ENCODE measurements at regions not wholly inside any gene's neighbourhood (a gene's known extent, or its start where the extent isn't known, plus 50 kb on each side); places are given as distances from the start of the nearest gene placed in this dataset.
A peak's percentile ranks its signal among the peaks of the same experiment; 100 is the strongest.

- Histone ChIP-seq H3K4me3 (ENCODE audit: low read depth in 1 of 2, low read length in 2 of 2) (no peak overlapping the region), H3K9ac (ENCODE audit: low read depth, low read length) (peak overlapping the region; percentile 44), H4K20me1 (ENCODE audit: insufficient read depth, low read length) (no peaks in the 10 kb centered on the region), H3K4me2 (ENCODE audit: insufficient read depth, low read length) (peak overlapping the region; percentile 39), H3K27me3 (ENCODE audit: insufficient read depth, low read length, poor library complexity) (no peaks in the 10 kb centered on the region), H3K9me3 (ENCODE audit: insufficient read depth, low read length, severe bottlenecking) (peaks cover 6% of the 10 kb centered on the region), H3K4me1 (ENCODE audit: insufficient read depth, low read length) (peaks cover 90% of the 10 kb centered on the region), H3K36me3 (ENCODE audit: insufficient read depth, low read length) (0 out of 2 replicates have a peak, but pooled peaks cover 2% of the 10 kb centered on the region), H3K27ac (ENCODE audit: low read length) (peak overlapping the region; percentile 90), H3K79me2 (ENCODE audit: insufficient read depth, low read length) (no peaks in the 10 kb centered on the region), H2AFZ (ENCODE audit: low read depth, low read length) (peak overlapping the region; percentile 35)
- DNase-seq (peak; percentile 57), ATAC-seq (ENCODE audit: insufficient read depth, low read depth) (peak; percentile 84)
- no peak for TF ChIP-seq CTCF (IDR thresholded peaks at IDR 0.05; ENCODE audit: borderline replicate concordance, extremely low read depth, low read length, poor library complexity, severe bottlenecking)
- no peak for TF ChIP-seq EZH2 (IDR thresholded peaks at IDR 0.05; ENCODE audit: borderline replicate concordance, low read depth, low read length, severe bottlenecking)
Observed at GRCh38 chr5:121292664-121293063, 559.0 kb upstream of the FTMT start.

GRCh38 chr5:121296356-121296755 lies 555.3 kb upstream of the FTMT start:
- no peak for TF ChIP-seq CTCF (IDR thresholded peaks at IDR 0.05; ENCODE audit: borderline replicate concordance, extremely low read depth, low read length, poor library complexity, severe bottlenecking)
- TF ChIP-seq EZH2 (IDR thresholded peaks at IDR 0.05; ENCODE audit: borderline replicate concordance, low read depth, low read length, severe bottlenecking) = no peak
- no peak for ATAC-seq (ENCODE audit: insufficient read depth, low read depth)
- Histone ChIP-seq H3K4me1 (ENCODE audit: insufficient read depth, low read length) (peaks cover 78% of the 10 kb centered on the region), H3K27ac (ENCODE audit: low read length) (peak overlapping the region; percentile 76), H3K27me3 (ENCODE audit: insufficient read depth, low read length, poor library complexity) (no peaks in the 10 kb centered on the region), H2AFZ (ENCODE audit: low read depth, low read length) (peak overlapping the region; percentile 63), H3K36me3 (ENCODE audit: insufficient read depth, low read length) (no peaks in the 10 kb centered on the region), H3K4me2 (ENCODE audit: insufficient read depth, low read length) (no peak overlapping the region), H3K9me3 (ENCODE audit: insufficient read depth, low read length, severe bottlenecking) (no peaks in the 10 kb centered on the region), H3K79me2 (ENCODE audit: insufficient read depth, low read length) (no peaks in the 10 kb centered on the region), H4K20me1 (ENCODE audit: insufficient read depth, low read length) (no peaks in the 10 kb centered on the region), H3K4me3 (ENCODE audit: low read depth in 1 of 2, low read length in 2 of 2) (no peak overlapping the region), H3K9ac (ENCODE audit: low read depth, low read length) (peak overlapping the region; percentile 31; the same call in 1 of the 2 replicates)
- DNase-seq = no peak

- Histone ChIP-seq H3K36me3 (ENCODE audit: insufficient read depth, low read length) (no peaks in the 10 kb centered on the region), H3K79me2 (ENCODE audit: insufficient read depth, low read length) (no peaks in the 10 kb centered on the region), H3K27ac (ENCODE audit: low read length) (peak overlapping the region; percentile 89), H3K4me3 (ENCODE audit: low read depth in 1 of 2, low read length in 2 of 2) (peak overlapping the region in 1 of 2 experiments; percentile 32; a peak in 2 of 4 replicates), H2AFZ (ENCODE audit: low read depth, low read length) (peak overlapping the region; percentile 69), H4K20me1 (ENCODE audit: insufficient read depth, low read length) (no peaks in the 10 kb centered on the region), H3K4me2 (ENCODE audit: insufficient read depth, low read length) (peak overlapping the region; percentile 65), H3K27me3 (ENCODE audit: insufficient read depth, low read length, poor library complexity) (no peaks in the 10 kb centered on the region), H3K4me1 (ENCODE audit: insufficient read depth, low read length) (peaks cover 59% of the 10 kb centered on the region), H3K9me3 (ENCODE audit: insufficient read depth, low read length, severe bottlenecking) (no peaks in the 10 kb centered on the region), H3K9ac (ENCODE audit: low read depth, low read length) (peak overlapping the region; percentile 52)
- TF ChIP-seq CTCF (IDR thresholded peaks at IDR 0.05; ENCODE audit: borderline replicate concordance, extremely low read depth, low read length, poor library complexity, severe bottlenecking) (no peak), EZH2 (IDR thresholded peaks at IDR 0.05; ENCODE audit: borderline replicate concordance, low read depth, low read length, severe bottlenecking) (no peak)
- peak; percentile 98 for ATAC-seq (ENCODE audit: insufficient read depth, low read depth)
- peak; percentile 71 for DNase-seq
Observed at GRCh38 chr5:121299153-121299552, 552.5 kb upstream of the FTMT start.

GRCh38 chr5:121304838-121305237 lies 546.8 kb upstream of the FTMT start:
- no peak overlapping the region for H3K4me2 ChIP-seq (ENCODE audit: insufficient read depth, low read length)
- no peak for TF ChIP-seq EZH2 (IDR thresholded peaks at IDR 0.05; ENCODE audit: borderline replicate concordance, low read depth, low read length, severe bottlenecking)
- no peak for TF ChIP-seq CTCF (IDR thresholded peaks at IDR 0.05; ENCODE audit: borderline replicate concordance, extremely low read depth, low read length, poor library complexity, severe bottlenecking)
- ATAC-seq (ENCODE audit: insufficient read depth, low read depth) = no peak

More at GRCh38 chr5:121304838-121305237, 546.8 kb upstream of the FTMT start:
- H2AFZ ChIP-seq (ENCODE audit: low read depth, low read length) = no peak overlapping the region
- H3K79me2 ChIP-seq (ENCODE audit: insufficient read depth, low read length) = no peaks in the 10 kb centered on the region
- H3K4me3 ChIP-seq (ENCODE audit: low read depth in 1 of 2, low read length in 2 of 2) = no peak overlapping the region
- H3K36me3 ChIP-seq (ENCODE audit: insufficient read depth, low read length) = no peaks in the 10 kb centered on the region
- H4K20me1 ChIP-seq (ENCODE audit: insufficient read depth, low read length) = no peaks in the 10 kb centered on the region
- no peak for DNase-seq
- no peaks in the 10 kb centered on the region for H3K27me3 ChIP-seq (ENCODE audit: insufficient read depth, low read length, poor library complexity)
- no peak overlapping the region for H3K27ac ChIP-seq (ENCODE audit: low read length)
- no peak overlapping the region for H3K9ac ChIP-seq (ENCODE audit: low read depth, low read length)
- H3K9me3 ChIP-seq (ENCODE audit: insufficient read depth, low read length, severe bottlenecking) = no peaks in the 10 kb centered on the region
- peaks cover 14% of the 10 kb centered on the region for H3K4me1 ChIP-seq (ENCODE audit: insufficient read depth, low read length)
